GM12872 (cell line): ENCODE measurements at regions not wholly inside any gene's neighbourhood (a gene's known extent, or its start where the extent isn't known, plus 50 kb on each side); places are given as distances from the start of the nearest gene placed in this dataset.

Experiments
- TF ChIP-seq, protein P1 (sequence below): IDR thresholded peaks from 3 replicates; pipeline ENCODE4 v1.5.1; 2011; ENCODE audit warnings: low read depth, mild to moderate bottlenecking, low read length, moderate library complexity; ENCODE audit not compliant: insufficient read depth

- TF ChIP-seq, protein P1, sequence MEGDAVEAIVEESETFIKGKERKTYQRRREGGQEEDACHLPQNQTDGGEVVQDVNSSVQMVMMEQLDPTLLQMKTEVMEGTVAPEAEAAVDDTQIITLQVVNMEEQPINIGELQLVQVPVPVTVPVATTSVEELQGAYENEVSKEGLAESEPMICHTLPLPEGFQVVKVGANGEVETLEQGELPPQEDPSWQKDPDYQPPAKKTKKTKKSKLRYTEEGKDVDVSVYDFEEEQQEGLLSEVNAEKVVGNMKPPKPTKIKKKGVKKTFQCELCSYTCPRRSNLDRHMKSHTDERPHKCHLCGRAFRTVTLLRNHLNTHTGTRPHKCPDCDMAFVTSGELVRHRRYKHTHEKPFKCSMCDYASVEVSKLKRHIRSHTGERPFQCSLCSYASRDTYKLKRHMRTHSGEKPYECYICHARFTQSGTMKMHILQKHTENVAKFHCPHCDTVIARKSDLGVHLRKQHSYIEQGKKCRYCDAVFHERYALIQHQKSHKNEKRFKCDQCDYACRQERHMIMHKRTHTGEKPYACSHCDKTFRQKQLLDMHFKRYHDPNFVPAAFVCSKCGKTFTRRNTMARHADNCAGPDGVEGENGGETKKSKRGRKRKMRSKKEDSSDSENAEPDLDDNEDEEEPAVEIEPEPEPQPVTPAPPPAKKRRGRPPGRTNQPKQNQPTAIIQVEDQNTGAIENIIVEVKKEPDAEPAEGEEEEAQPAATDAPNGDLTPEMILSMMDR = no peak
These were observed 1287.1 kb downstream of the PCDH9 start for GRCh38 chr13:65943024-65943423.

- TF ChIP-seq, protein P1 = no peak
These were observed 1289.4 kb downstream of the PCDH9 start for GRCh38 chr13:65940720-65941119.

- TF ChIP-seq, protein P1 = no peak
These were observed 1292.9 kb downstream of the PCDH9 start for GRCh38 chr13:65937251-65937650.

DNA sequence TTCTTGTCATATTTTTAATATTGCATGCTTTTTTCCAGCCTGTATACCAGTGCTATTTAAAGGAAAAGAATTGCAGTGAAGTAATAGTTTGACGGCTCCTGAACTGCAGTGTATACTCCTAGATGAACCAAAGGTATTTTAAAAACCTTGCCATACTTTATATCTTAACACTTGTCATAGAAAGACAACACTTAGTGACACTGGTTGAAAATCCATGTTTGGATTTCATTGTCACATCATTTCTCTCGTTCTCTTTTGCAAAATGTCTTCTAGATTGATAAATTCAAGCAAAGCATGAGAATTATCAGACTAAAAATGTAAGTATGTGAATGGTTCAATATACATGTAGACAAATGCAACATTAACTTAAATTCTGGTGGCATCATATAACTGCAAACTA is 1293.9 kb downstream of the PCDH9 start:
- TF ChIP-seq, protein P1 = no peak

GRCh38 chr13:65932587-65933239 is 1297.4 kb downstream of the PCDH9 start:
- TF ChIP-seq, protein P1 = no peak

GRCh38 chr13:65932013-65932412 is 1298.1 kb downstream of the PCDH9 start:
- TF ChIP-seq, protein P1 = no peak

GRCh38 chr13:65929436-65929835 is 1300.7 kb downstream of the PCDH9 start:
- TF ChIP-seq, protein P1 = no peak
